H1 (cell line): ENCODE measurements at regions not wholly inside any gene's neighbourhood (a gene's known extent, or its start where the extent isn't known, plus 50 kb on each side); places are given as distances from the start of the nearest gene placed in this dataset.

Experiments
- CTCF ChIA-PET: fragments of 300-600 bp; sonication (Branson Sonifier 250); formaldehyde crosslinking; loops from one replicate; lab custom pipeline; 2021; ENCODE audit not compliant: partially characterized antibody; lab: Charles Lee
- POLR2A ChIA-PET: fragments of 300-600 bp; sonication (Branson Sonifier 250); formaldehyde crosslinking; loops from one replicate; lab custom pipeline; 2021; ENCODE audit warnings: inconsistent platforms; ENCODE audit not compliant: partially characterized antibody; lab: Charles Lee
- DNase-seq, 2 experiments: peaks; one replicate each; pipeline versions ENCODE4 v3.0.0 to v3.0.0-alpha.2; 2010 to 2022; ENCODE audit warnings: low spot score in 2 of 2, low read depth in 1 of 2, mixed read lengths in 1 of 2
- FAIRE-seq: peaks from 2 replicates; lab custom pipeline; 2011; peaks lifted over from hg19 to GRCh38; lab: Jason Lieb, UNC
- H2AFZ ChIP-seq: 2 replicates; pipeline ENCODE4 v1.8.1; 2012; ENCODE audit warnings: low read length, inconsistent platforms
- H2AK5ac ChIP-seq: 2 replicates; pipeline ENCODE4 v1.6.1; 2013; ENCODE audit warnings: low read depth, low read length
- H2BK120ac ChIP-seq: replicated peaks from 2 replicates; pipeline ENCODE3; 2013; ENCODE audit warnings: low read depth, low read length, inconsistent platforms
- H2BK12ac ChIP-seq: 2 replicates; pipeline ENCODE4 v1.6.1; 2013; ENCODE audit warnings: low read depth, low read length
- H2BK15ac ChIP-seq: 2 replicates; pipeline ENCODE4 v1.6.1; 2013; ENCODE audit warnings: low read length
- H2BK20ac ChIP-seq: 2 replicates; pipeline ENCODE4 v1.6.1; 2013; ENCODE audit warnings: low read length
- H2BK5ac ChIP-seq: 2 replicates; pipeline ENCODE4 v1.6.1; 2013; ENCODE audit warnings: low read depth, low read length
- H3K14ac ChIP-seq: 2 replicates; pipeline ENCODE4 v1.6.1; 2013; ENCODE audit warnings: inconsistent platforms; ENCODE audit not compliant: insufficient read length
- H3K18ac ChIP-seq: 2 replicates; pipeline ENCODE4 v1.6.1; 2013; ENCODE audit warnings: low read length; ENCODE audit errors: extremely low read depth
- H3K23ac ChIP-seq: 2 replicates; pipeline ENCODE4 v1.6.1; 2013; ENCODE audit warnings: inconsistent platforms; ENCODE audit not compliant: insufficient read length
- H3K23me2 ChIP-seq: 2 replicates; pipeline ENCODE4 v1.6.1; 2013; ENCODE audit warnings: low read depth, low read length
- H3K27ac ChIP-seq: 2 replicates; pipeline ENCODE4 v1.6.1; 2011; ENCODE audit warnings: low read depth, low read length, inconsistent platforms
- H3K27me3 ChIP-seq, 4 experiments: replicated peaks in 1 of 4; 1 replicate in 1 of 4; 2 replicates in 3 of 4; pipeline versions ENCODE4 v1.6.1 to v1.8.1; 2011 to 2013; ENCODE audit warnings: low read length in 3 of 4, mild to moderate bottlenecking in 3 of 4, inconsistent platforms in 2 of 4, mixed read lengths in 2 of 4, moderate library complexity in 1 of 4; ENCODE audit not compliant: control insufficient read depth in 3 of 4, insufficient read depth in 3 of 4; ENCODE audit errors: extremely low read depth in 1 of 4
- H3K36me3 ChIP-seq, 4 experiments: 2 replicates each; pipeline versions ENCODE4 v1.6.1 to v1.8.1; 2011 to 2013; ENCODE audit warnings: mild to moderate bottlenecking in 4 of 4, low read length in 3 of 4, moderate library complexity in 2 of 4, control low read depth in 1 of 4, inconsistent platforms in 1 of 4; ENCODE audit not compliant: insufficient read depth in 4 of 4, control insufficient read depth in 2 of 4
- H3K4ac ChIP-seq: replicated peaks from 2 replicates; pipeline ENCODE3; 2013; ENCODE audit warnings: low read length, low read depth, mixed read lengths, inconsistent platforms; ENCODE audit not compliant: insufficient read length
- H3K4me1 ChIP-seq, 4 experiments: replicated peaks in 1 of 4; 1 replicate in 1 of 4; 2 replicates in 3 of 4; pipeline versions ENCODE4 v1.6.1 to v1.8.1; 2011 to 2013; ENCODE audit warnings: low read length in 3 of 4, inconsistent platforms in 2 of 4, mixed read lengths in 1 of 4; ENCODE audit not compliant: insufficient read depth in 4 of 4, control insufficient read depth in 3 of 4
- H3K4me2 ChIP-seq, 2 experiments: 2 replicates each; pipeline versions ENCODE4 v1.6.1 to v1.8.1; 2011 to 2013; ENCODE audit warnings: low read depth in 2 of 2, low read length in 2 of 2, control low read depth in 1 of 2, inconsistent platforms in 1 of 2, mild to moderate bottlenecking in 1 of 2; ENCODE audit not compliant: insufficient read depth in 1 of 2
- H3K4me3 ChIP-seq, 4 experiments: fragments of 200-600, 300-600 bp in 1 of 4; sonication (generic), shearing (Covaris generic), sonication (Bioruptor Twin) in 1 of 4; 2 replicates each; pipeline versions ENCODE4 v1.5.1 to v1.8.1; 2011 to 2016; ENCODE audit warnings: low read length in 4 of 4, low read depth in 3 of 4, control low read depth in 2 of 4, inconsistent platforms in 2 of 4, mild to moderate bottlenecking in 2 of 4, mixed read lengths in 1 of 4, moderate library complexity in 1 of 4; ENCODE audit not compliant: insufficient read depth in 2 of 4; ENCODE audit errors: extremely low read depth in 1 of 4
- H3K56ac ChIP-seq: replicated peaks from 2 replicates; pipeline ENCODE3; 2013; ENCODE audit warnings: low read depth, mild to moderate bottlenecking, mixed read lengths, low read length, inconsistent platforms; ENCODE audit not compliant: insufficient read length
- H3K79me1 ChIP-seq: 2 replicates; pipeline ENCODE4 v1.6.1; 2013; ENCODE audit warnings: low read depth, low read length, control low read depth
- H3K79me2 ChIP-seq, 2 experiments: 2 replicates each; pipeline versions ENCODE4 v1.6.1 to v1.8.1; 2012 to 2013; ENCODE audit warnings: low read length in 2 of 2, mild to moderate bottlenecking in 2 of 2, inconsistent platforms in 1 of 2; ENCODE audit not compliant: insufficient read depth in 2 of 2, control insufficient read depth in 1 of 2
- H3K9ac ChIP-seq, 4 experiments: replicated peaks in 1 of 4; 1 replicate in 1 of 4; 2 replicates in 3 of 4; pipeline versions ENCODE4 v1.6.1 to v1.8.1; 2011 to 2013; ENCODE audit warnings: low read depth in 3 of 4, low read length in 3 of 4, control low read depth in 2 of 4, mild to moderate bottlenecking in 2 of 4, moderate library complexity in 2 of 4, inconsistent platforms in 1 of 4; ENCODE audit errors: extremely low read depth in 1 of 4
- H3K9me3 ChIP-seq, 2 experiments: 2 replicates each; pipeline versions ENCODE4 v1.6.1 to v1.8.1; 2012 to 2013; ENCODE audit warnings: mild to moderate bottlenecking in 2 of 2, moderate library complexity in 2 of 2, control low read depth in 1 of 2, inconsistent platforms in 1 of 2, low read depth in 1 of 2, low read length in 1 of 2, mixed read lengths in 1 of 2; ENCODE audit not compliant: insufficient read depth in 2 of 2
- H4K20me1 ChIP-seq, 2 experiments: replicated peaks in 1 of 2; 2 replicates each; pipeline versions ENCODE3 to v1.8.1; 2011 to 2013; ENCODE audit warnings: inconsistent platforms in 2 of 2, low read length in 2 of 2, mild to moderate bottlenecking in 1 of 2; ENCODE audit not compliant: insufficient read depth in 2 of 2, control insufficient read depth in 1 of 2
- H4K5ac ChIP-seq: 2 replicates; pipeline ENCODE4 v1.6.1; 2013; ENCODE audit warnings: low read length, low read depth, mixed read lengths, inconsistent platforms; ENCODE audit not compliant: insufficient read length
- H4K8ac ChIP-seq: 2 replicates; pipeline ENCODE4 v1.8.0; 2013; ENCODE audit warnings: mild to moderate bottlenecking, moderate library complexity, low read length, inconsistent platforms; ENCODE audit not compliant: insufficient read depth; ENCODE audit errors: extremely low read depth
- H4K91ac ChIP-seq: replicated peaks from 2 replicates; pipeline ENCODE3; 2013; ENCODE audit warnings: low read length, mixed read lengths, inconsistent platforms; ENCODE audit not compliant: insufficient read length
- WGBS, 2 experiments: shearing (Covaris generic) in 1 of 2; methylation state at CpG; one replicate each; pipeline versions ENCODE4 v1.1.6 to v1.1.7; 2013 to 2015; ENCODE audit warnings: low lambda C conversion rate in 2 of 2, mixed read lengths in 2 of 2, inconsistent platforms in 1 of 2, low coverage in 1 of 2, missing lambda C conversion rate in 1 of 2; ENCODE audit not compliant: insufficient replicate concordance in 2 of 2, insufficient coverage in 1 of 2, insufficient read length in 1 of 2; ENCODE audit errors: extremely low coverage in 1 of 2, missing lambda C conversion rate in 1 of 2; 5-methylcytosine and 5-hydroxymethylcytosine counted together

DNA sequence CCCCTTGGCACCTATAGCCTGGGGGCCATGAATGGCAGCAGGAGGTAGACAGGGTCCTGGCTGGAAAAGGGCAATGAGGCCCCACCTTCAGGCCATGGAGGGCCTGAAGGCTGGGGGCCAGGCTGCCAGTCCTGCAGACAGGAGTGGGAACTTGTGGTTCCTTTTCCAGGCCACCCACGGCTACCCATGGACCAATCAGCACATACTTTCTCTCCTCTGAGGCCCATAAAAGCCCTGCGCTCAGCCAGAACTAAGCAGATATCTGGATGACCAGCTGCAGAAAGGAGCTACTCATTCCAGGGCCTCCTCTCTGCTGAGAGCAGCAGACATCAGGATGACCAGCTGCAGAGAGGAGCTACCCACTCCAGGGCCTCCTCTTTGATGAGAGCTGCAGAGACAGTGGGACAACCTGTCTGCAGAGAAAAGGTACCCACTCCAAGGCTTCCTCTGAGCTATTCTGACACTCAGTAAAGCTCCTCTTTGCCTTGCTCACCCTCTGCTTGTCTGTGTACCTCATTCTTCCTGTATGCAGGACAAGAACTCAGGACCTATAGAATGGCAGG, 67.2 kb downstream of the NAA11 start:
- H4K91ac ChIP-seq, result no peak overlapping the region
- ChIA-PET POLR2A (no interaction called here), CTCF (interaction anchor here (0.8 to 1.2 kb wide), 2 partner anchors 17 to 19 kb away, joined by 5 read pairs; no protein-coding TSS in a partner anchor)
- H3K27me3 ChIP-seq, result peaks cover 0 to 1% (median 0%) of the 10 kb centered on the region in 4 experiments; a peak in 1 of 7 replicates
- DNase-seq (no peak), FAIRE-seq (no peak)
- H2BK20ac ChIP-seq, result no peak overlapping the region
- H3K4ac ChIP-seq, result no peak overlapping the region
- H3K14ac ChIP-seq, result no peak overlapping the region
- peaks cover 13 to 14% of the 10 kb centered on the region in 2 experiments for H3K9me3 ChIP-seq
- no peak overlapping the region for H3K4me2 ChIP-seq
- H3K4me1 ChIP-seq, result no peaks in the 10 kb centered on the region
- H3K36me3 ChIP-seq, result no peaks in the 10 kb centered on the region
- no peak overlapping the region for H2BK15ac ChIP-seq
- H4K5ac ChIP-seq, result no peak overlapping the region
- H2BK12ac ChIP-seq, result no peak overlapping the region
- H3K23ac ChIP-seq, result no peak overlapping the region
- H4K20me1 ChIP-seq, result no peaks in the 10 kb centered on the region
- no peak overlapping the region for H3K56ac ChIP-seq
- H3K4me3 ChIP-seq, result no peak overlapping the region
- WGBS, 2 experiments, result 100% methylated on average over 2 of the region's 2 CpGs; no CpG with 5 or more reads in 1 of the 2 experiments
- H4K8ac ChIP-seq, result no peak overlapping the region
- no peak overlapping the region for H2BK120ac ChIP-seq
- no peak overlapping the region for H2BK5ac ChIP-seq
- no peaks in the 10 kb centered on the region for H3K79me2 ChIP-seq
- H2AFZ ChIP-seq, result no peak overlapping the region
- H3K9ac ChIP-seq, result no peak overlapping the region
- no peak overlapping the region for H3K18ac ChIP-seq
- H3K23me2 ChIP-seq, result no peaks in the 10 kb centered on the region
- H2AK5ac ChIP-seq, result no peak overlapping the region
- no peak overlapping the region for H3K27ac ChIP-seq
- H3K79me1 ChIP-seq, result no peaks in the 10 kb centered on the region
